Peyer's patch (tissue), 4 donors: ENCODE measurements at regions not wholly inside any gene's neighbourhood (a gene's known extent, or its start where the extent isn't known, plus 50 kb on each side); places are given as distances from the start of the nearest gene placed in this dataset.

Experiments
- POLR2A ChIP-seq, 2 donors: fragments of 450-650 bp; IDR thresholded peaks; one replicate each; pipeline ENCODE4 v1.5.1; 2017; ENCODE audit warnings: antibody characterized with exemption in 2 of 2, mild to moderate bottlenecking in 2 of 2, moderate library complexity in 2 of 2
- TF ChIP-seq, protein P1 (sequence below), 6 experiments: fragments of 450-650 bp in 4 of 6; fragments of 200-600 bp in 2 of 6; sonication (generic) in 1 of 6; IDR thresholded peaks; one replicate each; pipeline ENCODE4 v1.5.1; 2017 to 2019; ENCODE audit warnings: antibody characterized with exemption in 6 of 6, mild to moderate bottlenecking in 3 of 6, moderate library complexity in 1 of 6

DNA sequence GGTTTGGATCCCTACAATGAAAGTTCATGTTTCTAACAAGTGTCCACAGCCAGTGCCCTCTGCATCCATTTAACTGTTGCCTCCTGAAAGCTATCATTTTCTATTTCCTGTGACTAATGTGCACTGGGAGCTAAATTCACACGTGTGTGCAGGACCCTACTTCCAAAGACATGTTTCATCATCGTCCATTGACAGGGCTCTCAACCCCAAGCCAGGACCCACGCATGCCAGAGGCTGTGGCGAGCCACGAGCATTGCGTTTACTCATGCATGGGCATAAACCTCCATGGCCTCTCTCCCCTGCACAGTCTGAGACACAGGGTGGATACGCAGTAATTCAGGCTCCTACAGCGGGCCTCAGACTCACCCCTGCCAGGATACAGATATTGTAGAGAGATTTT is 153.2 kb downstream of the MAFB start:
- TF ChIP-seq POLR2A (IDR thresholded peaks at IDR 0.05), result no peak
- TF ChIP-seq, protein P1, sequence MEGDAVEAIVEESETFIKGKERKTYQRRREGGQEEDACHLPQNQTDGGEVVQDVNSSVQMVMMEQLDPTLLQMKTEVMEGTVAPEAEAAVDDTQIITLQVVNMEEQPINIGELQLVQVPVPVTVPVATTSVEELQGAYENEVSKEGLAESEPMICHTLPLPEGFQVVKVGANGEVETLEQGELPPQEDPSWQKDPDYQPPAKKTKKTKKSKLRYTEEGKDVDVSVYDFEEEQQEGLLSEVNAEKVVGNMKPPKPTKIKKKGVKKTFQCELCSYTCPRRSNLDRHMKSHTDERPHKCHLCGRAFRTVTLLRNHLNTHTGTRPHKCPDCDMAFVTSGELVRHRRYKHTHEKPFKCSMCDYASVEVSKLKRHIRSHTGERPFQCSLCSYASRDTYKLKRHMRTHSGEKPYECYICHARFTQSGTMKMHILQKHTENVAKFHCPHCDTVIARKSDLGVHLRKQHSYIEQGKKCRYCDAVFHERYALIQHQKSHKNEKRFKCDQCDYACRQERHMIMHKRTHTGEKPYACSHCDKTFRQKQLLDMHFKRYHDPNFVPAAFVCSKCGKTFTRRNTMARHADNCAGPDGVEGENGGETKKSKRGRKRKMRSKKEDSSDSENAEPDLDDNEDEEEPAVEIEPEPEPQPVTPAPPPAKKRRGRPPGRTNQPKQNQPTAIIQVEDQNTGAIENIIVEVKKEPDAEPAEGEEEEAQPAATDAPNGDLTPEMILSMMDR (IDR thresholded peaks at IDR 0.05), result no peak
